ENCODE measurements at regions not wholly inside any gene's neighbourhood (a gene's known extent, or its start where the extent isn't known, plus 50 kb on each side); places are given as distances from the start of the nearest gene placed in this dataset.

- no peak for DNase-seq (ENCODE audit: low read depth in 2 of 2)
These were observed 176.0 kb downstream of the ACKR3 start for GRCh38 chr2:236745420-236746210.

- DNase-seq (ENCODE audit: low read depth in 2 of 2) = no peak
These were observed 177.2 kb downstream of the ACKR3 start for GRCh38 chr2:236746833-236747232.

GRCh38 chr2:236747426-236747825 is 177.8 kb downstream of the ACKR3 start:
- DNase-seq (ENCODE audit: low read depth in 2 of 2) = no peak

- no peak for DNase-seq (ENCODE audit: low read depth in 2 of 2)
These were observed 178.3 kb downstream of the ACKR3 start for GRCh38 chr2:236747925-236748324.

- DNase-seq (ENCODE audit: low read depth in 2 of 2) = no peak
These were observed 178.8 kb downstream of the ACKR3 start for GRCh38 chr2:236748385-236748784.

GRCh38 chr2:236748801-236749200 is 179.2 kb downstream of the ACKR3 start:
- no peak for DNase-seq (ENCODE audit: low read depth in 2 of 2)

- DNase-seq (ENCODE audit: low read depth in 2 of 2) = no peak
These were observed 179.7 kb downstream of the ACKR3 start for GRCh38 chr2:236749346-236749745.

- DNase-seq (ENCODE audit: low read depth in 2 of 2) = no peak
These were observed 182.5 kb downstream of the ACKR3 start for GRCh38 chr2:236752096-236752495.

- no peak for DNase-seq (ENCODE audit: low read depth in 2 of 2)
These were observed 184.1 kb downstream of the ACKR3 start for GRCh38 chr2:236753606-236754270.

GRCh38 chr2:236754271-236754944 is 184.8 kb downstream of the ACKR3 start:
- DNase-seq (ENCODE audit: low read depth in 2 of 2) = no peak

GRCh38 chr2:236755278-236755840 is 185.7 kb downstream of the ACKR3 start:
- no peak for DNase-seq (ENCODE audit: low read depth in 2 of 2)

- no peak for DNase-seq (ENCODE audit: low read depth in 2 of 2)
These were observed 188.8 kb downstream of the ACKR3 start for GRCh38 chr2:236758406-236758805.

GRCh38 chr2:236760246-236760645 is 190.6 kb downstream of the ACKR3 start:
- DNase-seq (ENCODE audit: low read depth in 2 of 2) = no peak

- DNase-seq (ENCODE audit: low read depth in 2 of 2) = no peak
These were observed 191.7 kb downstream of the ACKR3 start for GRCh38 chr2:236761358-236761757.

- DNase-seq (ENCODE audit: low read depth in 2 of 2) = no peak
These were observed 193.0 kb downstream of the ACKR3 start for GRCh38 chr2:236762628-236763027.

- no peak for DNase-seq (ENCODE audit: low read depth in 2 of 2)
These were observed 194.2 kb downstream of the ACKR3 start for GRCh38 chr2:236763857-236764256.

- no peak for DNase-seq (ENCODE audit: low read depth in 2 of 2)
These were observed 195.1 kb downstream of the ACKR3 start for GRCh38 chr2:236764716-236765115.

- no peak for DNase-seq (ENCODE audit: low read depth in 2 of 2)
These were observed 195.9 kb downstream of the ACKR3 start for GRCh38 chr2:236765478-236765877.

- DNase-seq (ENCODE audit: low read depth in 2 of 2) = no peak
These were observed 197.2 kb downstream of the ACKR3 start for GRCh38 chr2:236766850-236767249.

- no peak for DNase-seq (ENCODE audit: low read depth in 2 of 2)
These were observed 198.3 kb downstream of the ACKR3 start for GRCh38 chr2:236767941-236768340.

- DNase-seq (ENCODE audit: low read depth in 2 of 2) = no peak
These were observed 198.9 kb downstream of the ACKR3 start for GRCh38 chr2:236768393-236769140.

Measured in stimulated activated CD4-positive, alpha-beta T cell treated with anti-CD3 and anti-CD28 coated beads, Interleukin-15, amount 100 ng/mL, for 48 hours (primary cell).